HepG2 (cell line): ENCODE measurements at regions not wholly inside any gene's neighbourhood (a gene's known extent, or its start where the extent isn't known, plus 50 kb on each side); places are given as distances from the start of the nearest gene placed in this dataset.
A peak's percentile ranks its signal among the peaks of the same experiment; 100 is the strongest.

Experiments
- ATAC-seq: fragments of 200-7000 bp; cut with Tn5 transposase; 3 replicates; pipeline ENCODE4 v1.9.1; 2020; ENCODE audit warnings: mild to moderate bottlenecking, moderate library complexity
- BruUV-seq: library from RNA; stranded (reverse); fragments of 400-500 nt; replicated peaks from 2 replicates; lab custom pipeline; 2021; lab: Mats Ljungman, UMichigan
- CTCF ChIA-PET: fragments of 300-600 bp; formaldehyde crosslinking; extraction: SDS; loops from one replicate; lab custom pipeline; 2021; ENCODE audit warnings: low total read pairs, inconsistent platforms, low intra/inter-chr PET ratio; lab: Yijun Ruan, JAX
- POLR2A ChIA-PET: fragments of 350-600 bp; sonication (Branson Sonifier 250); formaldehyde crosslinking; loops from one replicate; lab custom pipeline; 2020; ENCODE audit warnings: antibody characterized with exemption, inconsistent platforms; lab: Yijun Ruan, JAX
- DNase-seq: peaks from one replicate; pipeline ENCODE4 v3.0.0-alpha.2; 2015; ENCODE audit warnings: low spot score
- FAIRE-seq: peaks from 3 replicates; lab custom pipeline; 2011; peaks lifted over from hg19 to GRCh38; lab: Jason Lieb, UNC
- H2AFZ ChIP-seq: one replicate; pipeline ENCODE4 v1.6.1; 2011; ENCODE audit warnings: low read length, inconsistent platforms
- H3K27ac ChIP-seq: fragments of 300-600 bp; 3 replicates; pipeline ENCODE4 v1.8.0; 2011; ENCODE audit warnings: mixed run types, mild to moderate bottlenecking, mixed read lengths, low read length, inconsistent platforms; ENCODE audit not compliant: insufficient read depth; ENCODE audit errors: extremely low read length
- H3K27me3 ChIP-seq, 2 experiments: fragments of 200-600 bp in 1 of 2; 2 replicates in 1 of 2; 3 replicates in 1 of 2; pipeline versions ENCODE4 v1.6.0 to v1.8.0; 2011; ENCODE audit warnings: low read length in 2 of 2, mild to moderate bottlenecking in 2 of 2, moderate library complexity in 2 of 2, inconsistent platforms in 1 of 2; ENCODE audit not compliant: insufficient read depth in 2 of 2, control insufficient read depth in 1 of 2
- H3K36me3 ChIP-seq, 2 experiments: fragments of 200-600 bp in 1 of 2; replicated peaks in 1 of 2; 2 replicates in 1 of 2; 3 replicates in 1 of 2; pipeline versions ENCODE4 v1.5.1 to v1.8.0; 2011; ENCODE audit warnings: low read length in 2 of 2, inconsistent platforms in 1 of 2; ENCODE audit not compliant: insufficient read depth in 2 of 2, control insufficient read depth in 1 of 2
- H3K4me1 ChIP-seq: 2 replicates; pipeline ENCODE4 v1.5.1; 2012; ENCODE audit warnings: low read length, inconsistent platforms; ENCODE audit not compliant: insufficient read depth
- H3K4me2 ChIP-seq: 2 replicates; pipeline ENCODE4 v1.6.0; 2011; ENCODE audit warnings: low read depth, low read length, inconsistent platforms
- H3K4me3 ChIP-seq, 3 experiments: fragments of 200-600 bp in 1 of 3; sonication (generic), shearing (Covaris generic) in 1 of 3; replicated peaks in 1 of 3; 2 replicates each; pipeline ENCODE4 v1.5.1; 2011 to 2016; ENCODE audit warnings: low read length in 3 of 3, inconsistent platforms in 2 of 3, low read depth in 2 of 3, mild to moderate bottlenecking in 2 of 3, control low read depth in 1 of 3, mixed read lengths in 1 of 3; ENCODE audit not compliant: insufficient read depth in 1 of 3
- H3K79me2 ChIP-seq: one replicate; pipeline ENCODE4 v1.6.1; 2011; ENCODE audit warnings: low read length, inconsistent platforms; ENCODE audit not compliant: insufficient read depth
- H3K9ac ChIP-seq: 2 replicates; pipeline ENCODE4 v1.6.0; 2011; ENCODE audit warnings: mild to moderate bottlenecking, low read depth, low read length, inconsistent platforms; ENCODE audit not compliant: insufficient read depth
- H3K9me3 ChIP-seq: 2 replicates; pipeline ENCODE4 v1.5.1; 2012; ENCODE audit warnings: mild to moderate bottlenecking, low read length
- H4K20me1 ChIP-seq: 2 replicates; pipeline ENCODE4 v1.6.0; 2011; ENCODE audit warnings: inconsistent platforms, mild to moderate bottlenecking, low read length, moderate library complexity; ENCODE audit not compliant: insufficient read depth
- KMT2B ChIP-seq: IDR thresholded peaks from 2 replicates; pipeline ENCODE4 v1.6.1; 2016; ENCODE audit warnings: missing genetic modification reagents, missing compliant biosample characterization
- RAD51 ChIP-seq: fragments of 450-650 bp; IDR thresholded peaks from 2 replicates; pipeline ENCODE4 v1.6.1; 2016; ENCODE audit warnings: borderline replicate concordance
- ZFX ChIP-seq: sonication (generic); formaldehyde crosslinking; IDR thresholded peaks from 2 replicates; pipeline ENCODE4 v1.4.0; 2020; ENCODE audit warnings: mild to moderate bottlenecking, low read depth, missing genetic modification reagents, moderate library complexity
- WGBS: methylation state at CpG from one replicate; pipeline ENCODE4 v1.1.6; 2017; ENCODE audit warnings: low lambda C conversion rate; 5-methylcytosine and 5-hydroxymethylcytosine counted together
- in situ Hi-C: cut with HindIII; loops from 2 replicates; pipeline ENCODE4 v1.10.0; 2017; ENCODE audit warnings: low pct_unique_long_range_greater_than_20kb; ENCODE audit not compliant: extremely low pct_ligation_motif_present
- intact Hi-C: fragments of 100-400 bp; cut with micrococcal nuclease; formaldehyde crosslinking; loops from one replicate; pipeline ENCODE4 v1.10.0; 2022; ENCODE audit not compliant: unreplicated experiment

DNA sequence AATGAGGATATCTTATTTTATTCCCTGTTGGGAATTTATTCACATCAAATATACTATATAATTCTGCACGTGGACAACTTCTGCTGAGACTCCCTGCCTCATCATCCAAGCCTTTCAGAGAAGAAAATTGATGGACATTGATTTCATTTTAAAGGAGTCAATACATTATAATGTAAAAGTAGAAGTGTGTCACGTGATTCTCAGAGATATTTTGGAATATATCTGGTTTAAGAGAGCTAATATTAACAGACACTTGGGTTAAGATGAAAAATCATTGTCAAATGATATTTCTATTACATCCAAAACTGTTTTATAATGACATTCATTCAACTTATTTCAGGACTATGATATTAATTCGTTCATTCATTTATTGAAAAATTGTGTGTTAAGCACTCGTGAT, 314.2 kb downstream of the ADGRL2 start:
- TF ChIP-seq RAD51 (peak; percentile 69; the same call in 1 of the 2 replicates), KMT2B (no peak)
- in situ Hi-C loops (no loop called here), intact Hi-C loops (no loop called here)
- ChIA-PET CTCF (no interaction called here), POLR2A (no interaction called here)
- Histone ChIP-seq H3K4me2 (no peak overlapping the region), H3K27me3 (no peaks in the 10 kb centered on the region), H3K27ac (no peak overlapping the region), H3K36me3 (no peaks in the 10 kb centered on the region), H2AFZ (no peak overlapping the region), H3K4me3 (no peak overlapping the region), H3K4me1 (no peaks in the 10 kb centered on the region), H3K9ac (no peak overlapping the region), H3K9me3 (peaks cover 68% of the 10 kb centered on the region), H3K79me2 (no peaks in the 10 kb centered on the region), H4K20me1 (no peaks in the 10 kb centered on the region)
- 2% methylated on average over 4 of the region's 4 CpGs for WGBS
- ATAC-seq (no peak), DNase-seq (no peak), FAIRE-seq (no peak)
- no TSS peak for BruUV-seq

DNA sequence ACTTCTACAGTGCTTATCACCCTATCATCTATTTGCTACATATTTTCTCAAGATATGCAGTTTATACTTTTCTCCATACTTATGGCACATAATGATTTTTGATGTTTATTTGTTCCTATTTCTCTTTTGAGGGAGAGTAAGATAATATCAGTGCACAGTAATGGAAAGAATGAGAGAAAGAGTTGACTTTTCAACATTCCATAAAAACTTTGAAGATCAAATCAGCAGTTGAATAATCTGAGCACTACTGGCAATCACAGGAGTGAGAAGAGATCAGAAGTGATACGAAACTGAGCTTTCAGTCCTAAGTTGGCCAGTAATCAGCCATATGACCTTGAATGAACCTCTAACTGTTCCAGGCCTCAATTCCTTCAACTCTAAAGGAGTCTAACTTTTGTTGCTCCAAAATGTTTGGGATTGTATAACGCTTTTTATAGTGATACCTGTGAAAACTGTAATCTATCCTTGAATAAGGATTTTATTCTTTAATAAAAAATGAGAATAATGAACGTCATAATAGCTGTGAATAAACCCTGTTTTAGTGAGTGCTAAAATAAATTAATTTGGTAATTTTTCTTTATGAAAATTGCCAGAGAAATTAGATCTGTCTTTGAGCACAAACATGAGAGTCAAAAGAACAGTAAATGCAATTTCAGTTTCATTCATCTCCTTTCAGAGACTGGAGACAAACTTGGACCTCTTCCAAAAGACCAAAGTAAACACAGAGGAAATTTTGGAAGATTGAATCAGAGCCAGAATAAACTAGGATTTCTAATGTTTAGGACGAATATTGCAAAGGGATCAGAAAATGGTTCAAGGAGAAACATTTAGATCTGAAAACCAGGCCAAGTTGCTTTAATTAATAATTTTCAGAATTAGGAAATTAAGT, 309.9 kb downstream of the ADGRL2 start:
- H3K27ac ChIP-seq = no peak overlapping the region
- WGBS = 3% methylated on average over 4 of the region's 4 CpGs
- no peak overlapping the region for H3K4me2 ChIP-seq
- POLR2A ChIA-PET = no interaction called here
- peaks cover 10% of the 10 kb centered on the region; the same call in 1 of the 2 replicates for H3K4me1 ChIP-seq
- intact Hi-C loops (no loop called here), in situ Hi-C loops (no loop called here)
- CTCF ChIA-PET = no interaction called here
- peaks cover 53% of the 10 kb centered on the region for H3K9me3 ChIP-seq
- TF ChIP-seq ZFX (CRISPR knock-in tag) = no peak
- no peak overlapping the region for H2AFZ ChIP-seq
- no peaks in the 10 kb centered on the region for H3K79me2 ChIP-seq
- no peaks in the 10 kb centered on the region for H3K36me3 ChIP-seq
- FAIRE-seq (no peak), DNase-seq (no peak), ATAC-seq (no peak)
- H3K27me3 ChIP-seq = no peaks in the 10 kb centered on the region
- H3K9ac ChIP-seq = no peak overlapping the region
- no TSS peak for BruUV-seq
- no peaks in the 10 kb centered on the region for H4K20me1 ChIP-seq
- no peak overlapping the region for H3K4me3 ChIP-seq
